GM21576 (cell line): ENCODE measurements at regions not wholly inside any gene's neighbourhood (a gene's known extent, or its start where the extent isn't known, plus 50 kb on each side); places are given as distances from the start of the nearest gene placed in this dataset.

Source experiments
- ATAC-seq: cut with Tn5 transposase; IDR thresholded peaks from one replicate; pipeline ENCODE4 v1.9.1; 2021; ENCODE audit warnings: mild to moderate bottlenecking, moderate library complexity; ENCODE audit not compliant: unreplicated experiment

GRCh38 chr18:31246460-31246859 is 71.5 kb upstream of the DSG1 start:
- no peak for ATAC-seq

GRCh38 chr18:31247574-31248199 is 70.3 kb upstream of the DSG1 start:
- no peak for ATAC-seq

GRCh38 chr18:31248783-31249521 is 69.0 kb upstream of the DSG1 start:
- no peak for ATAC-seq

GRCh38 chr18:31250902-31251301 is 67.1 kb upstream of the DSG1 start:
- ATAC-seq: no peak

- ATAC-seq: no peak
Measured at GRCh38 chr18:31252522-31252921, 65.4 kb upstream of the DSG1 start.

GRCh38 chr18:31255953-31256352 is 62.0 kb upstream of the DSG1 start:
- no peak for ATAC-seq

- ATAC-seq: no peak
Measured at GRCh38 chr18:31258789-31259188, 59.2 kb upstream of the DSG1 start.

- no peak for ATAC-seq
Measured at GRCh38 chr18:31261792-31262582, 56.0 kb upstream of the DSG1 start.

GRCh38 chr18:31267823-31268481 is 50.0 kb upstream of the DSG1 start:
- peak; percentile 64 for ATAC-seq
